Ishikawa (cell line): ENCODE measurements at regions not wholly inside any gene's neighbourhood (a gene's known extent, or its start where the extent isn't known, plus 50 kb on each side); places are given as distances from the start of the nearest gene placed in this dataset.

Source experiments
- CEBPB ChIP-seq: IDR thresholded peaks from 2 replicates; pipeline ENCODE4 v1.6.1; 2012
- CREB1 ChIP-seq: IDR thresholded peaks from 2 replicates; pipeline ENCODE4 v1.6.1; 2012; ENCODE audit warnings: low read depth
- EGR1 ChIP-seq: IDR thresholded peaks from 2 replicates; pipeline ENCODE4 v1.6.1; 2012
- EP300 ChIP-seq: IDR thresholded peaks from 2 replicates; pipeline ENCODE4 v1.6.1; 2012; ENCODE audit warnings: borderline replicate concordance
- FOXM1 ChIP-seq: IDR thresholded peaks from 2 replicates; pipeline ENCODE4 v1.6.1; 2012; ENCODE audit warnings: low read depth, borderline replicate concordance
- MAX ChIP-seq: IDR thresholded peaks from 2 replicates; pipeline ENCODE4 v1.6.1; 2012
- NFIC ChIP-seq: IDR thresholded peaks from 2 replicates; pipeline ENCODE4 v1.6.1; 2012
- RAD21 ChIP-seq: IDR thresholded peaks from 2 replicates; pipeline ENCODE4 v1.6.1; 2012; ENCODE audit warnings: low read depth
- REST ChIP-seq: IDR thresholded peaks from 2 replicates; pipeline ENCODE4 v1.6.1; 2012; ENCODE audit warnings: low read depth, mild to moderate bottlenecking
- TCF12 ChIP-seq: IDR thresholded peaks from 2 replicates; pipeline ENCODE4 v1.6.1; 2012; ENCODE audit warnings: low read depth
- TEAD4 ChIP-seq: IDR thresholded peaks from 2 replicates; pipeline ENCODE4 v1.6.1; 2012
- USF1 ChIP-seq: IDR thresholded peaks from 2 replicates; pipeline ENCODE4 v1.6.1; 2012
- YY1 ChIP-seq: IDR thresholded peaks from 2 replicates; pipeline ENCODE4 v1.6.1; 2012; ENCODE audit warnings: low read depth
- ZBTB7A ChIP-seq: IDR thresholded peaks from 2 replicates; pipeline ENCODE4 v1.6.1; 2012; ENCODE audit warnings: low read depth

GRCh38 chr3:86788371-86788770 lies 202.6 kb downstream of the VGLL3 start:
- TF ChIP-seq TCF12, result no peak
- TF ChIP-seq TEAD4, result no peak
- no peak for TF ChIP-seq CREB1
- TF ChIP-seq EGR1, result no peak
- no peak for TF ChIP-seq FOXM1
- no peak for TF ChIP-seq CEBPB
- TF ChIP-seq REST, result no peak
- no peak for TF ChIP-seq ZBTB7A
- no peak for TF ChIP-seq EP300
- no peak for TF ChIP-seq NFIC
- TF ChIP-seq RAD21, result no peak
- TF ChIP-seq YY1, result no peak
- TF ChIP-seq MAX, result no peak

- TF ChIP-seq ZBTB7A (no peak), TEAD4 (peak; percentile 82)
Measured at GRCh38 chr3:86787091-86787490, 203.9 kb downstream of the VGLL3 start.

- no peak for TF ChIP-seq ZBTB7A
- 0 out of 2 replicates have a peak, but pooled peaks have one; percentile 21 for TF ChIP-seq RAD21
- no peak for TF ChIP-seq NFIC
- TF ChIP-seq YY1, result no peak
- TF ChIP-seq USF1, result no peak
- no peak for TF ChIP-seq TCF12
Measured at GRCh38 chr3:86785386-86785785, 205.6 kb downstream of the VGLL3 start.

- TF ChIP-seq CREB1 (no peak), CEBPB (no peak), REST (no peak)
Measured at GRCh38 chr3:86782866-86783265, 208.1 kb downstream of the VGLL3 start.

- TF ChIP-seq MAX, result no peak
- TF ChIP-seq YY1, result no peak
- no peak for TF ChIP-seq EGR1
- no peak for TF ChIP-seq CREB1
- TF ChIP-seq USF1, result no peak
- no peak for TF ChIP-seq EP300
- no peak for TF ChIP-seq ZBTB7A
- no peak for TF ChIP-seq NFIC
- TF ChIP-seq CEBPB, result no peak
- no peak for TF ChIP-seq TEAD4
- TF ChIP-seq FOXM1, result no peak
Measured at GRCh38 chr3:86782286-86782685, 208.7 kb downstream of the VGLL3 start.

GRCh38 chr3:86774082-86774691 lies 216.8 kb downstream of the VGLL3 start:
- TF ChIP-seq REST (no peak), EGR1 (no peak), CREB1 (no peak), EP300 (no peak), FOXM1 (no peak), MAX (no peak), RAD21 (peak; percentile 67)
